H1 (cell line): ENCODE measurements at regions not wholly inside any gene's neighbourhood (a gene's known extent, or its start where the extent isn't known, plus 50 kb on each side); places are given as distances from the start of the nearest gene placed in this dataset.

Experiments
- CTCF ChIA-PET: fragments of 300-600 bp; sonication (Branson Sonifier 250); formaldehyde crosslinking; loops from one replicate; lab custom pipeline; 2021; ENCODE audit not compliant: partially characterized antibody; lab: Charles Lee
- POLR2A ChIA-PET: fragments of 300-600 bp; sonication (Branson Sonifier 250); formaldehyde crosslinking; loops from one replicate; lab custom pipeline; 2021; ENCODE audit warnings: inconsistent platforms; ENCODE audit not compliant: partially characterized antibody; lab: Charles Lee
- DNase-seq, 2 experiments: peaks; one replicate each; pipeline versions ENCODE4 v3.0.0 to v3.0.0-alpha.2; 2010 to 2022; ENCODE audit warnings: low spot score in 2 of 2, low read depth in 1 of 2, mixed read lengths in 1 of 2
- FAIRE-seq: peaks from 2 replicates; lab custom pipeline; 2011; peaks lifted over from hg19 to GRCh38; lab: Jason Lieb, UNC
- H2AFZ ChIP-seq: 2 replicates; pipeline ENCODE4 v1.8.1; 2012; ENCODE audit warnings: low read length, inconsistent platforms
- H2AK5ac ChIP-seq: 2 replicates; pipeline ENCODE4 v1.6.1; 2013; ENCODE audit warnings: low read depth, low read length
- H2BK120ac ChIP-seq: replicated peaks from 2 replicates; pipeline ENCODE3; 2013; ENCODE audit warnings: low read depth, low read length, inconsistent platforms
- H2BK12ac ChIP-seq: 2 replicates; pipeline ENCODE4 v1.6.1; 2013; ENCODE audit warnings: low read depth, low read length
- H2BK15ac ChIP-seq: 2 replicates; pipeline ENCODE4 v1.6.1; 2013; ENCODE audit warnings: low read length
- H2BK20ac ChIP-seq: 2 replicates; pipeline ENCODE4 v1.6.1; 2013; ENCODE audit warnings: low read length
- H2BK5ac ChIP-seq: 2 replicates; pipeline ENCODE4 v1.6.1; 2013; ENCODE audit warnings: low read depth, low read length
- H3K14ac ChIP-seq: 2 replicates; pipeline ENCODE4 v1.6.1; 2013; ENCODE audit warnings: inconsistent platforms; ENCODE audit not compliant: insufficient read length
- H3K18ac ChIP-seq: 2 replicates; pipeline ENCODE4 v1.6.1; 2013; ENCODE audit warnings: low read length; ENCODE audit errors: extremely low read depth
- H3K23ac ChIP-seq: 2 replicates; pipeline ENCODE4 v1.6.1; 2013; ENCODE audit warnings: inconsistent platforms; ENCODE audit not compliant: insufficient read length
- H3K23me2 ChIP-seq: 2 replicates; pipeline ENCODE4 v1.6.1; 2013; ENCODE audit warnings: low read depth, low read length
- H3K27ac ChIP-seq: 2 replicates; pipeline ENCODE4 v1.6.1; 2011; ENCODE audit warnings: low read depth, low read length, inconsistent platforms
- H3K27me3 ChIP-seq, 4 experiments: replicated peaks in 1 of 4; 1 replicate in 1 of 4; 2 replicates in 3 of 4; pipeline versions ENCODE4 v1.6.1 to v1.8.1; 2011 to 2013; ENCODE audit warnings: low read length in 3 of 4, mild to moderate bottlenecking in 3 of 4, inconsistent platforms in 2 of 4, mixed read lengths in 2 of 4, moderate library complexity in 1 of 4; ENCODE audit not compliant: control insufficient read depth in 3 of 4, insufficient read depth in 3 of 4; ENCODE audit errors: extremely low read depth in 1 of 4
- H3K36me3 ChIP-seq, 4 experiments: 2 replicates each; pipeline versions ENCODE4 v1.6.1 to v1.8.1; 2011 to 2013; ENCODE audit warnings: mild to moderate bottlenecking in 4 of 4, low read length in 3 of 4, moderate library complexity in 2 of 4, control low read depth in 1 of 4, inconsistent platforms in 1 of 4; ENCODE audit not compliant: insufficient read depth in 4 of 4, control insufficient read depth in 2 of 4
- H3K4ac ChIP-seq: replicated peaks from 2 replicates; pipeline ENCODE3; 2013; ENCODE audit warnings: low read length, low read depth, mixed read lengths, inconsistent platforms; ENCODE audit not compliant: insufficient read length
- H3K4me1 ChIP-seq, 4 experiments: replicated peaks in 1 of 4; 1 replicate in 1 of 4; 2 replicates in 3 of 4; pipeline versions ENCODE4 v1.6.1 to v1.8.1; 2011 to 2013; ENCODE audit warnings: low read length in 3 of 4, inconsistent platforms in 2 of 4, mixed read lengths in 1 of 4; ENCODE audit not compliant: insufficient read depth in 4 of 4, control insufficient read depth in 3 of 4
- H3K4me2 ChIP-seq, 2 experiments: 2 replicates each; pipeline versions ENCODE4 v1.6.1 to v1.8.1; 2011 to 2013; ENCODE audit warnings: low read depth in 2 of 2, low read length in 2 of 2, control low read depth in 1 of 2, inconsistent platforms in 1 of 2, mild to moderate bottlenecking in 1 of 2; ENCODE audit not compliant: insufficient read depth in 1 of 2
- H3K4me3 ChIP-seq, 4 experiments: fragments of 200-600, 300-600 bp in 1 of 4; sonication (generic), shearing (Covaris generic), sonication (Bioruptor Twin) in 1 of 4; 2 replicates each; pipeline versions ENCODE4 v1.5.1 to v1.8.1; 2011 to 2016; ENCODE audit warnings: low read length in 4 of 4, low read depth in 3 of 4, control low read depth in 2 of 4, inconsistent platforms in 2 of 4, mild to moderate bottlenecking in 2 of 4, mixed read lengths in 1 of 4, moderate library complexity in 1 of 4; ENCODE audit not compliant: insufficient read depth in 2 of 4; ENCODE audit errors: extremely low read depth in 1 of 4
- H3K56ac ChIP-seq: replicated peaks from 2 replicates; pipeline ENCODE3; 2013; ENCODE audit warnings: low read depth, mild to moderate bottlenecking, mixed read lengths, low read length, inconsistent platforms; ENCODE audit not compliant: insufficient read length
- H3K79me1 ChIP-seq: 2 replicates; pipeline ENCODE4 v1.6.1; 2013; ENCODE audit warnings: low read depth, low read length, control low read depth
- H3K79me2 ChIP-seq, 2 experiments: 2 replicates each; pipeline versions ENCODE4 v1.6.1 to v1.8.1; 2012 to 2013; ENCODE audit warnings: low read length in 2 of 2, mild to moderate bottlenecking in 2 of 2, inconsistent platforms in 1 of 2; ENCODE audit not compliant: insufficient read depth in 2 of 2, control insufficient read depth in 1 of 2
- H3K9ac ChIP-seq, 4 experiments: replicated peaks in 1 of 4; 1 replicate in 1 of 4; 2 replicates in 3 of 4; pipeline versions ENCODE4 v1.6.1 to v1.8.1; 2011 to 2013; ENCODE audit warnings: low read depth in 3 of 4, low read length in 3 of 4, control low read depth in 2 of 4, mild to moderate bottlenecking in 2 of 4, moderate library complexity in 2 of 4, inconsistent platforms in 1 of 4; ENCODE audit errors: extremely low read depth in 1 of 4
- H3K9me3 ChIP-seq, 2 experiments: 2 replicates each; pipeline versions ENCODE4 v1.6.1 to v1.8.1; 2012 to 2013; ENCODE audit warnings: mild to moderate bottlenecking in 2 of 2, moderate library complexity in 2 of 2, control low read depth in 1 of 2, inconsistent platforms in 1 of 2, low read depth in 1 of 2, low read length in 1 of 2, mixed read lengths in 1 of 2; ENCODE audit not compliant: insufficient read depth in 2 of 2
- H4K20me1 ChIP-seq, 2 experiments: replicated peaks in 1 of 2; 2 replicates each; pipeline versions ENCODE3 to v1.8.1; 2011 to 2013; ENCODE audit warnings: inconsistent platforms in 2 of 2, low read length in 2 of 2, mild to moderate bottlenecking in 1 of 2; ENCODE audit not compliant: insufficient read depth in 2 of 2, control insufficient read depth in 1 of 2
- H4K5ac ChIP-seq: 2 replicates; pipeline ENCODE4 v1.6.1; 2013; ENCODE audit warnings: low read length, low read depth, mixed read lengths, inconsistent platforms; ENCODE audit not compliant: insufficient read length
- H4K8ac ChIP-seq: 2 replicates; pipeline ENCODE4 v1.8.0; 2013; ENCODE audit warnings: mild to moderate bottlenecking, moderate library complexity, low read length, inconsistent platforms; ENCODE audit not compliant: insufficient read depth; ENCODE audit errors: extremely low read depth
- H4K91ac ChIP-seq: replicated peaks from 2 replicates; pipeline ENCODE3; 2013; ENCODE audit warnings: low read length, mixed read lengths, inconsistent platforms; ENCODE audit not compliant: insufficient read length
- BCL11A ChIP-seq, 2 experiments: IDR thresholded peaks; one replicate each; pipeline ENCODE4 v1.6.1; 2011; ENCODE audit warnings: low read depth in 2 of 2, low read length in 2 of 2, mild to moderate bottlenecking in 2 of 2
- WGBS, 2 experiments: shearing (Covaris generic) in 1 of 2; methylation state at CpG; one replicate each; pipeline versions ENCODE4 v1.1.6 to v1.1.7; 2013 to 2015; ENCODE audit warnings: low lambda C conversion rate in 2 of 2, mixed read lengths in 2 of 2, inconsistent platforms in 1 of 2, low coverage in 1 of 2, missing lambda C conversion rate in 1 of 2; ENCODE audit not compliant: insufficient replicate concordance in 2 of 2, insufficient coverage in 1 of 2, insufficient read length in 1 of 2; ENCODE audit errors: extremely low coverage in 1 of 2, missing lambda C conversion rate in 1 of 2; 5-methylcytosine and 5-hydroxymethylcytosine counted together

- Histone ChIP-seq H2AK5ac (no peak overlapping the region), H3K4me2 (no peak overlapping the region), H3K23ac (no peak overlapping the region), H3K36me3 (no peaks in the 10 kb centered on the region; a peak in 1 of 8 replicates), H4K5ac (no peak overlapping the region), H2BK12ac (no peak overlapping the region), H3K4me1 (no peaks in the 10 kb centered on the region), H3K4me3 (no peak overlapping the region), H4K91ac (no peak overlapping the region), H3K79me1 (no peaks in the 10 kb centered on the region), H4K8ac (no peak overlapping the region), H3K4ac (no peak overlapping the region), H3K9ac (no peak overlapping the region), H3K18ac (no peak overlapping the region), H3K27ac (no peak overlapping the region), H3K9me3 (peaks cover 5 to 6% of the 10 kb centered on the region in 2 experiments; a peak in 2 of 4 replicates), H3K23me2 (no peaks in the 10 kb centered on the region; the same call in 1 of the 2 replicates), H2BK20ac (no peak overlapping the region), H4K20me1 (no peaks in the 10 kb centered on the region), H2BK5ac (no peak overlapping the region), H3K56ac (no peak overlapping the region), H3K27me3 (no peaks in the 10 kb centered on the region), H2BK120ac (no peak overlapping the region), H2BK15ac (no peak overlapping the region), H3K79me2 (no peaks in the 10 kb centered on the region), H3K14ac (no peak overlapping the region), H2AFZ (no peak overlapping the region)
- FAIRE-seq (no peak), DNase-seq (no peak)
- WGBS, 2 experiments = 76% methylated on average over 3 of the region's 3 CpGs; no CpG with 5 or more reads in 1 of the 2 experiments
- CTCF ChIA-PET = no interaction called here
- POLR2A ChIA-PET = no interaction called here
- TF ChIP-seq BCL11A (IDR thresholded peaks at IDR 0.05; ENCODE audit: low read depth in 2 of 2, low read length in 2 of 2) = no peak
These were observed 169.6 kb upstream of the RGPD4 start for GRCh38 chr2:107657049-107657448.
